ENCODE measurements at regions not wholly inside any gene's neighbourhood (a gene's known extent, or its start where the extent isn't known, plus 50 kb on each side); places are given as distances from the start of the nearest gene placed in this dataset.
"Not testable (repeated sequence)": the region's sequence is repeated elsewhere in the genome, so short reads cannot be mapped to it uniquely, and the experiment has no call there.

DNA sequence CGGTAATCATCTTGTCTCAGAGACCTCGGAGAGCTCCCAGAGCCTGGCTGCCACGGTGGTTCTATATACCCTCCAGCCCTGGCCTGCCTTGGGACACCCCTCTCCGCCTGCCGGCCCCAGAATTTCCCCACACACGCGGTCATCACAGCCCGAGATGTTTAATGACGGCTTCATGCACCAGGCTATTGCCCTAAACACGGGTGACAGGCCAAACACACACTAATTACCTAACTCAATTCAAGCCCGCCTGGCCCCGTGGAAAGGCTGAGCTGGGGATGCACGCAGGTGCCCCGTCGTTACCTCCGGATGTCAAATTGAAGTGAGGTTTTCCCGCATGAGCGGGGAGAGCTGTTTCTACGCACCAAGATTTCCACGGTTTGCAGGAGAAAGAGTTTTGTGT, 72.9 kb upstream of the PPP2R3B start:
- H3K4me2 ChIP-seq = no peak overlapping the region
- H3K27me3 ChIP-seq = no peaks in the 10 kb centered on the region
- TF ChIP-seq Cebpa-rat (IDR thresholded peaks at IDR 0.05) = no peak
- H3K4me3 ChIP-seq = no peak overlapping the region
- H4K20me1 ChIP-seq = no peaks in the 10 kb centered on the region
- H3K9ac ChIP-seq = no peak overlapping the region
- H3K4me1 ChIP-seq = peaks cover 0 to 3% (median 0%) of the 10 kb centered on the region in 10 experiments; a peak in 1 of 20 replicates
- no peaks in the 10 kb centered on the region for H3K36me3 ChIP-seq
- H3K27ac ChIP-seq = no peak overlapping the region
- H3K9me3 ChIP-seq (replicated peaks in 1 of 11) = peaks cover 0 to 4% (median 2%) of the 10 kb centered on the region in 11 experiments; a peak in 10 of 22 replicates

DNA sequence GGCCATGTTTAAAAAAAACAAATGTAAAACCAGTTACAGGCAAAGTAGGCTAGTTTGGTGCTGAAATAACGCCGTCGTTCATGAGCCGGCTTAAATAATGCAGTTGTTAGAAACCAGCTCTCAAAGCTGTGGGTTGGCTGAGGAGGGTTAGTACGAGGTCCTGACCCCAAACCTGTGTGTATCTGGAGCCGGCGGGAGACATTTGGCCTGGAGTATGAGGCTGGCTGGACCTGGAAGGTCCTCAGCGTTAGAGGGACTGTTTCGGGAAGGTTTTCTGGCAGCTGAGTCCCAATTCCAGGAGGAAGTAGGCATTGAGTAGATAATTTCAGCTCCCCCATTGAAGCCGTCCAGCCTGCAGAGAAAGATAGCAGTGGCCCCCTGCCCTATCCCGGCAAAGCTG, 73.4 kb upstream of the PPP2R3B start:
- Histone ChIP-seq H3K4me2 (no peak overlapping the region), H4K20me1 (no peaks in the 10 kb centered on the region), H3K9me3 (replicated peaks in 1 of 11) (no peaks in the 10 kb centered on the region; a peak in 1 of 22 replicates), H3K9ac (no peak overlapping the region), H3K27ac (no peak overlapping the region), H3K4me3 (no peak overlapping the region), H3K4me1 (peaks cover 0 to 3% (median 0%) of the 10 kb centered on the region in 10 experiments; a peak in 1 of 20 replicates), H3K27me3 (no peaks in the 10 kb centered on the region), H3K36me3 (no peaks in the 10 kb centered on the region)
- TF ChIP-seq Cebpa-rat (IDR thresholded peaks at IDR 0.05) = no peak

DNA sequence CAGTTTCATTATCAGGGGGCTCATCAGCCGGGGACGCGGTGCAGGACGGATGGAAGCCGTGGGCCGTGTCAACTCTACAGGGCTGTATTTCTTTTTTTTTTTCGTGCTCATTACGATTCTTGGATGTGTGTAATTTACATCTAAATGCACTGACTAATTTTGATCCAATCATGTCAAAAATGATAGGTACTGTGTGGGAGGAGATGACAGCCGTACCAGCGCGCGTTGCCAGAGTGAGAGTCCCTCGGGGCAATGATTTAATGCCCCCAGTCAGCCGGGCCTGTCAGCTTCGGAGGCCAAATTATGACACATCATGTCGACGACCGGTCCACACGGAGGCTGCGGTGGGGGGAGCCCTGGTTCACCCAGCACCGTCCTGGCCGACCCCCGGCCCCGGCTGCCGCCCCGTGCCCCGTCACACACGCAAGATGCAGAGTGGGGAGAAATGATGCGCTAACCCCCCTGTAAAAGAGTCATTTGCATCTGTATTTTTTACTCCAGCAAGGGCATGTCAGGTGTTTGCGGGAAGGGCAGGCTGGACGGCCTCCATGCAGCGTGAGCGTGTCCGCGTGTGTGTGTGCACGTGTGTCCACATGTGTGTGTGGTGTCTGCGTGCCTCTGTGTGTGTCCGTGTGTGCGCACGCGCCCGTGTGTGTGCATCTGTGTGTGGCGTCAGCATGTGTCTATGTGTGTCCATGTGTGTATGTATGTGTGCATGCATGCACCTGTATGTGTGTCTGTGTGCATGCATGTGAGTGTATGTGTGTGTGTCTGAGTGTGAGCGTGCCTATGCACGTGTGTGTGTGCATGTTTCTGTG, 74.3 kb upstream of the PPP2R3B start:
- H3K36me3 ChIP-seq = no peaks in the 10 kb centered on the region

DNA sequence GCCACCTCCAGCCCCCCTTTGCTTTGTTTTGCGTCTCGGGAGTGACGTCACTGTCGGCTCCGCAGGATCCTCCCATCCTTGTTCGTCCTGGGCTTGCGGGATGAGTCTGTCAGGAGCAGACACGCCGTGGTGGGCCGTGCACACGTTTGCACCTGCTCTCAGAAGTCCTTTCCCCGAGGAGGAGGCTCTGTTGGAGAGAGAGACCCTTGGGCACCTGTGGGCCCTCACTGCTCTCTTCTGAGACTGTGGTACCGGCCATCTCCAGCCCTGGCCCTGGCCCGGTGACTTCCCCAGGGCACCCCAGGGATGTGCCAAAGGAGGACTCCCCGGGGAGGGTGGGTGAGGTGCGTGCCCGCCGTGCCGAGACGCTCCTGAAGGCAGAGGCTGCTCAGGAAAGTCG, 76.1 kb upstream of the PPP2R3B start:
- Histone ChIP-seq H3K9ac (no peak overlapping the region), H3K27me3 (no peaks in the 10 kb centered on the region), H3K4me2 (no peak overlapping the region), H3K4me1 (no peaks in the 10 kb centered on the region), H3K27ac (no peak overlapping the region), H3K36me3 (no peaks in the 10 kb centered on the region), H3K9me3 (replicated peaks in 1 of 11) (no peaks in the 10 kb centered on the region; a peak in 1 of 22 replicates), H3K4me3 (no peak overlapping the region), H4K20me1 (no peaks in the 10 kb centered on the region)
- TF ChIP-seq Cebpa-rat (IDR thresholded peaks at IDR 0.05) = no peak

More for the DNA sequence above, 74.3 kb upstream of the PPP2R3B start:
- no peak overlapping the region for H3K9ac ChIP-seq
- no peak overlapping the region for H3K4me2 ChIP-seq
- H3K9me3 ChIP-seq (replicated peaks in 1 of 11) = no peaks in the 10 kb centered on the region; a peak in 1 of 22 replicates
- TF ChIP-seq Cebpa-rat (IDR thresholded peaks at IDR 0.05) = no peak
- H3K4me1 ChIP-seq = no peaks in the 10 kb centered on the region
- no peak overlapping the region for H3K27ac ChIP-seq
- H4K20me1 ChIP-seq = no peaks in the 10 kb centered on the region
- no peak overlapping the region for H3K4me3 ChIP-seq
- no peaks in the 10 kb centered on the region for H3K27me3 ChIP-seq

- Histone ChIP-seq H3K27ac (no peak overlapping the region), H3K4me2 (no peak overlapping the region), H3K9ac (no peak overlapping the region), H3K27me3 (no peaks in the 10 kb centered on the region), H3K36me3 (no peaks in the 10 kb centered on the region), H3K9me3 (replicated peaks in 1 of 11) (peaks cover 0 to 5% (median 0%) of the 10 kb centered on the region in 11 experiments; a peak in 4 of 22 replicates), H3K4me1 (no peaks in the 10 kb centered on the region), H3K4me3 (no peak overlapping the region), H4K20me1 (no peaks in the 10 kb centered on the region)
- TF ChIP-seq Cebpa-rat (IDR thresholded peaks at IDR 0.05) = no peak
Observed at GRCh38 chrX:465418-466215, 78.9 kb upstream of the PPP2R3B start.

GRCh38 chrX:466836-467235, 80.1 kb upstream of the PPP2R3B start:
- H3K9ac ChIP-seq; H3K4me2 ChIP-seq; H3K27ac ChIP-seq; H3K9me3 ChIP-seq (replicated peaks in 1 of 11); H4K20me1 ChIP-seq; H3K4me3 ChIP-seq; H3K36me3 ChIP-seq; H3K27me3 ChIP-seq: not testable (repeated sequence)
- peaks cover 0 to 11% (median 2%) of the 10 kb centered on the region in 10 experiments; a peak in 8 of 20 replicates for H3K4me1 ChIP-seq

- H3K4me3 ChIP-seq, H4K20me1 ChIP-seq, H3K27me3 ChIP-seq, H3K27ac ChIP-seq, H3K9ac ChIP-seq, H3K36me3 ChIP-seq, H3K4me2 ChIP-seq: not testable (repeated sequence)
- peaks cover 0 to 14% (median 3%) of the 10 kb centered on the region in 10 experiments; a peak in 8 of 20 replicates for H3K4me1 ChIP-seq
- peaks cover 0 to 11% (median 4%) of the 10 kb centered on the region in 11 experiments; a peak in 6 of 22 replicates for H3K9me3 ChIP-seq (replicated peaks in 1 of 11)
Observed at GRCh38 chrX:467686-468085, 81.0 kb upstream of the PPP2R3B start.

GRCh38 chrX:468979-469378, 82.3 kb upstream of the PPP2R3B start:
- no peaks in the 10 kb centered on the region for H4K20me1 ChIP-seq
- peaks cover 0 to 12% (median 4%) of the 10 kb centered on the region in 11 experiments; a peak in 6 of 22 replicates for H3K9me3 ChIP-seq (replicated peaks in 1 of 11)
- no peaks in the 10 kb centered on the region for H3K36me3 ChIP-seq
- H3K4me3 ChIP-seq = no peak overlapping the region
- TF ChIP-seq Cebpa-rat (IDR thresholded peaks at IDR 0.05) = no peak
- peaks cover 0 to 14% (median 3%) of the 10 kb centered on the region in 10 experiments; a peak in 8 of 20 replicates for H3K4me1 ChIP-seq
- H3K4me2 ChIP-seq = no peak overlapping the region
- no peaks in the 10 kb centered on the region for H3K27me3 ChIP-seq
- no peak overlapping the region for H3K27ac ChIP-seq
- no peak overlapping the region for H3K9ac ChIP-seq

- no peaks in the 10 kb centered on the region for H3K36me3 ChIP-seq
- no peaks in the 10 kb centered on the region for H3K27me3 ChIP-seq
- H3K9me3 ChIP-seq (replicated peaks in 1 of 11) = peaks cover 0 to 12% (median 4%) of the 10 kb centered on the region in 11 experiments; a peak in 6 of 22 replicates
- H3K4me3 ChIP-seq = no peak overlapping the region
- TF ChIP-seq Cebpa-rat (IDR thresholded peaks at IDR 0.05) = no peak
- no peaks in the 10 kb centered on the region for H4K20me1 ChIP-seq
- no peak overlapping the region for H3K27ac ChIP-seq
- peaks cover 0 to 14% (median 3%) of the 10 kb centered on the region in 10 experiments; a peak in 8 of 20 replicates for H3K4me1 ChIP-seq
- H3K4me2 ChIP-seq = no peak overlapping the region; a peak in 1 of 22 replicates
- H3K9ac ChIP-seq = no peak overlapping the region
Observed at GRCh38 chrX:470686-471085, 84.0 kb upstream of the PPP2R3B start.

All from BLaER1 treated with 17β-estradiol and CSF1 and Interleukin-3, amounts not matched to agents 10 nM and 100 nM (cell line).